ENCODE measurements at regions not wholly inside any gene's neighbourhood (a gene's known extent, or its start where the extent isn't known, plus 50 kb on each side); places are given as distances from the start of the nearest gene placed in this dataset.

GRCh38 chr12:74129702-74130101 lies 407.9 kb upstream of the ATXN7L3B start:
- WGBS, 2 experiments (ENCODE audit: extremely low coverage in 1 of 2, insufficient coverage in 1 of 2, insufficient read length in 1 of 2, insufficient replicate concordance in 2 of 2, low coverage in 1 of 2, low lambda C conversion rate in 2 of 2, missing lambda C conversion rate in 1 of 2): 82% methylated on average over 2 of the region's 2 CpGs; no CpG with 5 or more reads in 1 of the 2 experiments
- H3K4ac ChIP-seq (replicated peaks; ENCODE audit: insufficient read length, low read depth, low read length): no peak overlapping the region
- no peak for DNase-seq (ENCODE audit: low read depth in 1 of 2, low spot score in 2 of 2)
- H2BK5ac ChIP-seq (ENCODE audit: low read depth, low read length): no peak overlapping the region
- H3K4me2 ChIP-seq (ENCODE audit: insufficient read depth in 1 of 2, low read depth in 2 of 2, low read length in 2 of 2): no peak overlapping the region
- no peak overlapping the region for H2BK15ac ChIP-seq (ENCODE audit: low read length)
- ChIA-PET CTCF (ENCODE audit: partially characterized antibody) (interaction anchor here (0.6 to 1.4 kb wide), 3 partner anchors 17 to 1020 kb away, joined by 3 to 6 read pairs (median 4); no protein-coding TSS in a partner anchor), POLR2A (ENCODE audit: partially characterized antibody) (no interaction called here)
- H3K27ac ChIP-seq (ENCODE audit: low read depth, low read length): no peak overlapping the region
- FAIRE-seq: no peak
- no peak overlapping the region for H2BK12ac ChIP-seq (ENCODE audit: low read depth, low read length)
- H2AK5ac ChIP-seq (ENCODE audit: low read depth, low read length): no peak overlapping the region
- H3K23me2 ChIP-seq (ENCODE audit: low read depth, low read length): no peaks in the 10 kb centered on the region
- H4K91ac ChIP-seq (replicated peaks; ENCODE audit: insufficient read length, low read length): no peak overlapping the region
- H3K79me2 ChIP-seq (ENCODE audit: control insufficient read depth in 1 of 2, insufficient read depth in 2 of 2, low read length in 2 of 2): no peaks in the 10 kb centered on the region
- H3K4me1 ChIP-seq (replicated peaks in 1 of 4; ENCODE audit: control insufficient read depth in 3 of 4, insufficient read depth in 4 of 4, low read length in 3 of 4): no peaks in the 10 kb centered on the region
- H3K36me3 ChIP-seq (ENCODE audit: control insufficient read depth in 2 of 4, insufficient read depth in 4 of 4, low read length in 3 of 4): no peaks in the 10 kb centered on the region
- no peak overlapping the region for H4K5ac ChIP-seq (ENCODE audit: insufficient read length, low read depth, low read length)
- H3K56ac ChIP-seq (replicated peaks; ENCODE audit: insufficient read length, low read depth, low read length): no peak overlapping the region
- H4K8ac ChIP-seq (ENCODE audit: extremely low read depth, insufficient read depth, low read length): no peak overlapping the region
- H4K20me1 ChIP-seq (replicated peaks in 1 of 2; ENCODE audit: control insufficient read depth in 1 of 2, insufficient read depth in 2 of 2, low read length in 2 of 2): no peaks in the 10 kb centered on the region
- H2BK20ac ChIP-seq (ENCODE audit: low read length): no peak overlapping the region
- no peak overlapping the region for H3K9ac ChIP-seq (replicated peaks in 1 of 4; ENCODE audit: extremely low read depth in 1 of 4, low read depth in 3 of 4, low read length in 3 of 4)
- no peak overlapping the region for H3K4me3 ChIP-seq (ENCODE audit: extremely low read depth in 1 of 4, insufficient read depth in 2 of 4, low read depth in 3 of 4, low read length in 4 of 4)
- no peak overlapping the region for H3K23ac ChIP-seq (ENCODE audit: insufficient read length)
- H3K79me1 ChIP-seq (ENCODE audit: low read depth, low read length): no peaks in the 10 kb centered on the region
- H2AFZ ChIP-seq (ENCODE audit: low read length): peak overlapping the region; percentile 72; the same call in 1 of the 2 replicates
- no peaks in the 10 kb centered on the region for H3K27me3 ChIP-seq (replicated peaks in 1 of 4; ENCODE audit: control insufficient read depth in 3 of 4, extremely low read depth in 1 of 4, insufficient read depth in 3 of 4, low read length in 3 of 4)
- H2BK120ac ChIP-seq (replicated peaks; ENCODE audit: low read depth, low read length): no peak overlapping the region
- H3K18ac ChIP-seq (ENCODE audit: extremely low read depth, low read length): no peak overlapping the region
- H3K14ac ChIP-seq (ENCODE audit: insufficient read length): no peak overlapping the region
- H3K9me3 ChIP-seq (ENCODE audit: insufficient read depth in 2 of 2, low read depth in 1 of 2, low read length in 1 of 2): no peaks in the 10 kb centered on the region
- no peak for TF ChIP-seq SP2 (IDR thresholded peaks at IDR 0.05; ENCODE audit: low read length)
- no peak for TF ChIP-seq NANOG (IDR thresholded peaks at IDR 0.05; ENCODE audit: insufficient read depth, low read depth, low read length, poor library complexity, severe bottlenecking)
- no peak for TF ChIP-seq SIN3A (conservative IDR thresholded peaks at IDR 0.05 in 1 of 2, IDR thresholded peaks at IDR 0.05 in 1 of 2; ENCODE audit: low read depth in 1 of 2, low read length in 2 of 2)
- no peak for TF ChIP-seq TAF7 (optimal IDR thresholded peaks at IDR 0.05; ENCODE audit: borderline replicate concordance, low read depth, low read length)
- TF ChIP-seq, protein P1, sequence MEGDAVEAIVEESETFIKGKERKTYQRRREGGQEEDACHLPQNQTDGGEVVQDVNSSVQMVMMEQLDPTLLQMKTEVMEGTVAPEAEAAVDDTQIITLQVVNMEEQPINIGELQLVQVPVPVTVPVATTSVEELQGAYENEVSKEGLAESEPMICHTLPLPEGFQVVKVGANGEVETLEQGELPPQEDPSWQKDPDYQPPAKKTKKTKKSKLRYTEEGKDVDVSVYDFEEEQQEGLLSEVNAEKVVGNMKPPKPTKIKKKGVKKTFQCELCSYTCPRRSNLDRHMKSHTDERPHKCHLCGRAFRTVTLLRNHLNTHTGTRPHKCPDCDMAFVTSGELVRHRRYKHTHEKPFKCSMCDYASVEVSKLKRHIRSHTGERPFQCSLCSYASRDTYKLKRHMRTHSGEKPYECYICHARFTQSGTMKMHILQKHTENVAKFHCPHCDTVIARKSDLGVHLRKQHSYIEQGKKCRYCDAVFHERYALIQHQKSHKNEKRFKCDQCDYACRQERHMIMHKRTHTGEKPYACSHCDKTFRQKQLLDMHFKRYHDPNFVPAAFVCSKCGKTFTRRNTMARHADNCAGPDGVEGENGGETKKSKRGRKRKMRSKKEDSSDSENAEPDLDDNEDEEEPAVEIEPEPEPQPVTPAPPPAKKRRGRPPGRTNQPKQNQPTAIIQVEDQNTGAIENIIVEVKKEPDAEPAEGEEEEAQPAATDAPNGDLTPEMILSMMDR (IDR thresholded peaks at IDR 0.05; ENCODE audit: control extremely low read depth in 1 of 3, insufficient read depth in 1 of 3, low read depth in 1 of 3, low read length in 3 of 3): no peak
- no peak for TF ChIP-seq SIRT6 (IDR thresholded peaks at IDR 0.05; ENCODE audit: low read length)
- TF ChIP-seq RAD21 (IDR thresholded peaks at IDR 0.05 in 1 of 2, conservative IDR thresholded peaks at IDR 0.05 in 1 of 2; ENCODE audit: low read depth in 2 of 2, low read length in 2 of 2): no peak
- TF ChIP-seq ZNF274 (IDR thresholded peaks at IDR 0.05; ENCODE audit: borderline replicate concordance, extremely low read depth, low read length): no peak
- no peak for TF ChIP-seq HDAC6 (IDR thresholded peaks at IDR 0.05; ENCODE audit: low read depth, low read length)
- no peak for TF ChIP-seq RFX5 (IDR thresholded peaks at IDR 0.05; ENCODE audit: borderline replicate concordance, low read depth, low read length)
- no peak for TF ChIP-seq TEAD4 (IDR thresholded peaks at IDR 0.05; ENCODE audit: low read depth, low read length)

Measured in H1 (cell line).